ENCODE measurements at regions not wholly inside any gene's neighbourhood (a gene's known extent, or its start where the extent isn't known, plus 50 kb on each side); places are given as distances from the start of the nearest gene placed in this dataset.
"Not testable (repeated sequence)": the region's sequence is repeated elsewhere in the genome, so short reads cannot be mapped to it uniquely, and the experiment has no call there.

DNA sequence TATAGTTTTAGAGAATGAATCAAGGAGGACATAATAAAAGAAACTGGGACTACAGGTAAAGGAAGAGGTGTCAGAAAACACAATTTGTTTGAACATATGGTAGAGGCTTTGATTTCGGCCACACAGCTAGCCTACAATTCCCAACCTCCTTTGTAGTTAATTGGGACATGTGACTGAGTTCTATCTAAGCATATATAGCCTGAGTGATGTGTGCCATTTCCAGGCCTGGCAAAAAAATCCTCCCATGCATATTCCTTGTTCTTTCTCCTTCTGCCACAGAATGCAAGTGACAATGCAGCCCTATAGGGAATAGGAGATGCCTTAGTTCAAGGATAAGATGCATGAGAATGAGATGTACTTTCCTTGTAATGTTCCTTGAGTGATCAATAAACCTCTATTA lies 590.7 kb upstream of the STEAP1 start:
- Mint-ChIP-seq H3K4me1 (no peaks in the 10 kb centered on the region), H3K27ac (no peak overlapping the region), H3K36me3 (peaks cover 2% of the 10 kb centered on the region), H3K9me3 (peaks cover 12% of the 10 kb centered on the region), H3K27me3 (no peaks in the 10 kb centered on the region), H3K4me3 (no peak overlapping the region)

DNA sequence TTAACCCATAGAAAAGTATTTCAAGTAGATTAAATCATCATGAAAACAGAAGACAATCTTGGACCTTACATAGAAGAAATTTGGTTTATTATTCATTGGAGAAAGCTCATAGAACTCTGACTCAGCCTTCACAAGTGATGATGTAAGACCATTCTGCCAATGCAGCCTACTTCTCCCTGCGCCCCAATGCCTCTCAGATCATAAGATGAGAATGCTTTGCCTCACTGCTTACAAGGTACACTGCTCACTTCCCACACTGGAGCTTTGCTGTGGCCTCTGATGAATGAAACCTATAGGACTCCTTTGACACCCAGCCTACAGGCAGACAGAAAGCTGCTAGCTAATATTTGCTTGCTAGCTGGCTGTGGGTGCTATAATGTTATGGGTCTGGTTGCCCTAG lies 569.4 kb upstream of the STEAP1 start:
- Mint-ChIP-seq H3K27ac (peak overlapping the region; percentile 32), H3K36me3 (peaks cover 2% of the 10 kb centered on the region), H3K4me3 (no peak overlapping the region), H3K9me3 (peaks cover 19% of the 10 kb centered on the region), H3K4me1 (no peaks in the 10 kb centered on the region), H3K27me3 (no peaks in the 10 kb centered on the region)

DNA sequence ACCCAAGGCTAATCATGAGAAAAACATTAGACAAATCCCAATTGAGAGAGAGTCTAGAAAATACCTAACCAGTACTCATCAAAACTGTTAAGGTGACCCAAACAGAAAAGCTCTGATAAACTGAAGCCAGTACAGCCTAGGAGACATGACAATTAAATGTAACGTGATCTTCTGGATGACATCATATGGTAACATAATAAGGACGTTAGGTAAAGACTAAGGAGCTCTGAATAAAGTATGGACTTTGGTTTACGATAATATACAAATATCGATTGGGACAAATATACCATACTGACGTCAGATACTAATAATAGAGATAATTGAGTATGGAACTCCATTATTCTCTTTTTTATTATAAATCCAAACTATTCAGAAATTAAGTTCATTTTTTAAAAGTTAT lies 561.1 kb upstream of the STEAP1 start:
- H3K27me3 Mint-ChIP-seq, result no peaks in the 10 kb centered on the region
- H3K36me3 Mint-ChIP-seq, result no peaks in the 10 kb centered on the region
- no peaks in the 10 kb centered on the region for H3K4me1 Mint-ChIP-seq
- no peak overlapping the region for H3K4me3 Mint-ChIP-seq
- peaks cover 7% of the 10 kb centered on the region for H3K9me3 Mint-ChIP-seq
- H3K27ac Mint-ChIP-seq, result no peak overlapping the region

DNA sequence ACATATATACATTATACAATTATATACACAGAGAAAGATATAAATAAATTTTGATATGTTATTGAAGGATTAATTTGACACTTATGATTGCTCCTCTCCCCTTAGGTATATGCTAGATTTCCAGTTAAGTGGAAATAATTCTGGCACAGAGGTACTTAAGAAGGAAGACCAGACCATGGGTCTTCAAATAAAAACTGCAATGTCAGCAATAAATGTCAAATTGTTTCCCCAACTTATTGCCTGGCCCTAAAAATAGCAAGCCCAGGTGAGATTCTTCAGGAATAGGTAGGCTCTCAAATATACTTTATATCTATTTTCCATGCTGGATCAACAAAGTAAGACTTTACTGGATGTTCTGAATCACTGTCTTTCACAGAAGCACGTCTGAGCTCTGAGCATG lies 551.3 kb upstream of the STEAP1 start:
- Mint-ChIP-seq H3K4me3 (no peak overlapping the region), H3K27me3 (no peaks in the 10 kb centered on the region), H3K36me3 (peaks cover 8% of the 10 kb centered on the region), H3K4me1 (peaks cover 47% of the 10 kb centered on the region), H3K9me3 (peaks cover 10% of the 10 kb centered on the region), H3K27ac (no peak overlapping the region)

DNA sequence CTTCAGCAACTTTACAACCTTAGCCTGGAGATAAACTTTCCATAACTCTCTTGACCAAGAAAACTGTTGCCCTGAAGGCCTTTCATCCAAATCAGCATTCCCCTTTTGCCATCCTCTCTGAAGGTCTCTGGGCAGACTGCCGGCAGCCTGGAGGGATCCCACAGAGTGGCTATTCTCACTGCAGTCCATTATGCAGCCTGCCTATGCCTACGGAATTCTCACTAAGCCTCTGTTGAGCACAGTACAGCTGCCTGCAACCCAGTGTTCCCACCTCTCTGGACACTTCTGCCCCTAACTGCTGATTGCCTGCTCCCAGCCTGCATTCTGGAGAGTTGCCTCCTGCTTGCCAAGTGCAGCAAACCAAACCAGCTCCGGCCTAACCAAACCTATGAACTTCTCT lies 548.9 kb upstream of the STEAP1 start:
- Mint-ChIP-seq H3K4me1 (peaks cover 71% of the 10 kb centered on the region), H3K27me3 (no peaks in the 10 kb centered on the region), H3K9me3 (peaks cover 6% of the 10 kb centered on the region), H3K36me3 (peaks cover 8% of the 10 kb centered on the region), H3K27ac (peak overlapping the region; percentile 25), H3K4me3 (no peak overlapping the region)

DNA sequence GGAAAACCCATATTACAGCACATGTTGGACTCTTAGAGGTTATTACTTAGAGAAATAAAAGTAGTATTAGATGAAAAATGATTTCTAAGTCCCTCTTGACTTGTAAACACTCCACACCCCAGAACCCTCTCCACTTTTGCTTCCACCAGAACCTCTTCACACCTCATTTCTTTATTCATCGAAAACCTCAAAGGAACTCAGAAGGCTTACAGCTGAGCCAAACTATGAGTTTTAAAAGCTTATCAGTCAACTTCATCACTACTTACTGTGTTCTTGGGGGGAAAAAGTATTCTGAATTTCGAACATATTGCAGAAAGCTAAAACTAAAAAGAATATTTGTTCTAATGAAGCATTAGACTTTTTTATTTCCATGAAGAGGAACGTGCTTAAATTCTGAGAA lies 547.8 kb upstream of the STEAP1 start:
- peak overlapping the region; percentile 71 for H3K27ac Mint-ChIP-seq
- peaks cover 78% of the 10 kb centered on the region for H3K4me1 Mint-ChIP-seq
- peak overlapping the region; percentile 42 for H3K4me3 Mint-ChIP-seq
- no peaks in the 10 kb centered on the region for H3K27me3 Mint-ChIP-seq
- peaks cover 3% of the 10 kb centered on the region for H3K36me3 Mint-ChIP-seq
- H3K9me3 Mint-ChIP-seq, result no peaks in the 10 kb centered on the region

DNA sequence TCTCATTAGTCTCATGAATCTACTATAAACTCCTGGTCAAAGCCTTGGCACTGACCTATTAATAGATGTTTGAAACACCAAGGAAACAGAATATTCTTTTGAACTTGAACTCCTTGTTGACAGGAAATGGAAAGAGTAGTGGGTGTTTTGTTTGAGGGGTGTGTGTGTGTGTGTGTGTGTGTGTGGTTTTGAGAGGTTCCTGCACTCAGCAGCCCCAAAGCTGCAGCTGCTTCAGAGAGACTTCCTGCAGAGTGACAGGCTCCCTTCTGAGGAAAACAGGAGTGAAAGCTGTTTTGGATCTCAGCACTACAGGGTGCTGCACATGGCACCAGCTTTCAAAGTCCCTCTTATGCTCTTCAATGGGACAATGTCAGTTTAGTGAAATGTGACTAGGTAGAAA lies 546.5 kb upstream of the STEAP1 start:
- peaks cover 87% of the 10 kb centered on the region for H3K4me1 Mint-ChIP-seq
- H3K36me3 Mint-ChIP-seq, result no peaks in the 10 kb centered on the region
- H3K27ac Mint-ChIP-seq, result peak overlapping the region; percentile 71
- H3K4me3 Mint-ChIP-seq, result peak overlapping the region; percentile 15
- H3K9me3 Mint-ChIP-seq, result peaks cover 5% of the 10 kb centered on the region
- no peaks in the 10 kb centered on the region for H3K27me3 Mint-ChIP-seq

DNA sequence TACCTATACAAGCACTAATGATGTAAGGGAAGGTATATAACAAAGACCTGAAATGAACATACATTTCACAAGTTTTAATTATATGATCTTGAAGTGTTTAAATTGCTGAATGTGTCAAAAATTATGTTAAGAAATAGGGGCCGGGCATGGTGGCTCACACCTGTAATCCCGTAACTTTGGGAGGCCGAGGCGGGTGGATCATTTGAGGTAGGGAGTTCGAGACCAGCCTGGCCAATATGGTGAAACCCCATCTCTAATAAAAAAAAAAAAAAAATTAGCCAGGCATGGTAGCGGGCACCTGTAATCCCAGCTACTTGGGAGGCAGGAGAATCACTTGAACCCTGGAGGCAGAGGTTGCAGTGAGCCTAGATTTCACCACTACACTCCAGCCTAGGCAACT lies 537.4 kb upstream of the STEAP1 start:
- not testable (repeated sequence) for H3K27me3 Mint-ChIP-seq, H3K9me3 Mint-ChIP-seq, H3K27ac Mint-ChIP-seq, H3K4me3 Mint-ChIP-seq, H3K36me3 Mint-ChIP-seq
- peaks cover 28% of the 10 kb centered on the region for H3K4me1 Mint-ChIP-seq

DNA sequence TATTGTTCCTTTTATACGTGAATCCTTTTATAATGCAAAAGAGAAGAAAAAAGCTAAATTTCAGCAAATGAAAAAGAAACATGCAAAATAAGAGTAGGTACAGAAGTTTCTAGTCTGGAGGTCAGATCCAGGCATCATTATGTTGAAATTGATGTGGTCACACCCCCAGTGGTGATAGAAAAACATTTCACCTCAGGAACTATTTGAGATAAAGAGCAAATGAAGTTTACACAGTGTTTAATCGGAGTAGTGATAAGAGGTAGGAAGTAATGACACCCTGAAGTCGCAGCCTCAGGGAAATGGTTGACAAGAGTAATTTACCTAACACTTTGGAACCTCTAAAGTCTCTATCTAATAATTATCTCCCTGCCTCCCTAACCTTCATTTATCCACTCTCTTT lies 536.0 kb upstream of the STEAP1 start:
- Mint-ChIP-seq H3K27ac (no peak overlapping the region), H3K9me3 (no peaks in the 10 kb centered on the region), H3K4me3 (no peak overlapping the region), H3K27me3 (no peaks in the 10 kb centered on the region), H3K4me1 (peaks cover 35% of the 10 kb centered on the region), H3K36me3 (no peaks in the 10 kb centered on the region)

DNA sequence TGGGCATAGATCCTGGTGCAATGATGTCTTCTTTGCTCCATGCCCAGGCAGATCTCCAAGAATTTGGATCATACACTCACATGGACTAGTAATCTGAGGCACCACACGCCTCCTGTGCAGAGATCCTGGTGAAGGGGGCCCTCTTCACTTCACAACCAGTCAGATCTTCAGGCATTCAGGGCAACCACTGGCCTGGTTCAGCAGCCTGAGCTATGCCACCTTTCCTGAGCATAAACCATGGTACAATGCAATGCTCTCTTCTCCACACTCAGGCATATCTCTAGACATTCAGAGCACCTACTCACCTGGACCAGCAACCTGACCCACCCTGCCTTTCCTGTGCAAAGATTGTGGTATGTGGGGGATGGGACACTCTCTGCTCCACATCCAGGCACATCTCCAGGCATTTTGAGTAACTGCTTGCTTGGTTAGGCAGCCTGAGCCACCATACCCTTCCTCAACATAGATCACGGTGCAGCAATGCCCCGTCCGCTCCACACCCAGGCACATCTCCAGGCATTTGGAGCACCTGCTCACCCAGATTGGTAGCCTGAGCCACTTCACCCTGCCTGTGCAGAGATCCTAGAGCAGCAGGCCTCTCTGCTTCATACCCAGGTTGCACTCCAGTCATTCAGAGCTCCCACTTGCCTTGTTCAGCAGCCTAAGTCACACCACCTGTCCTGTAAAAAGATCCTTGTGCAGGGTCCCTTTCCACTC lies 532.2 kb upstream of the STEAP1 start:
- Mint-ChIP-seq H3K27me3 (peaks cover 1% of the 10 kb centered on the region), H3K4me3 (no peak overlapping the region)

DNA sequence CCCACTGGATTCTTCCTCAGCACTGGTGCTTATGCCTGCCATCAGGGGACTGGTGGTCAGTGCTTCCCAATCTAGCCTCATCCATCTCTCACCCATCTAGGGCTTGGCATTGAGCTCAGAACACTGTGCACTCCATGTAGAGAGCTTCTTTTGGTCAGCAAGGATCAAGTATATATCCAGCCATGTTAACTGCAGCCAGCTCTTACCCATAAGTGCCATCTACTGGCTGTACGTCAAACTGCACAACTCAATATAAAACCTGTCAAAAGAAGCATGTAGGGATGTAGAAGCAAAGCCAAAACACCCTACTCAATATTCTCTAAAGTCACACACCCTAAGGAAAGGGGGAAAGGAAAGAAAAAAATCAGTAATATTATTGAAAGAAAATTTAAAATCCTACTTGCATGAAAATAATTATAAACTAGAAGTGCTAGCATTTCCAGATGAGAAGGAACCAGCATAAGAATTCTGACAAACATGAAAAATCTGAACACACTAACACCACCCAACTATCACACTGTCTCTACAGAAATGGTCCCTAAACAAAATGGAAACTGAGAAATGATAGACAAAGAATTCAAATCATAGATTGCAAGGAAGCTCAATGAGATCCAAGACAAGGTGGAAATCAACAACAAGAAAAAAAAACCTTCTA lies 531.1 kb upstream of the STEAP1 start:
- Mint-ChIP-seq H3K27me3 (peaks cover 1% of the 10 kb centered on the region), H3K27ac (no peak overlapping the region), H3K4me3 (no peak overlapping the region), H3K36me3 (no peaks in the 10 kb centered on the region), H3K9me3 (no peaks in the 10 kb centered on the region), H3K4me1 (peaks cover 38% of the 10 kb centered on the region)

More for the DNA sequence above, 532.2 kb upstream of the STEAP1 start:
- H3K36me3 Mint-ChIP-seq, result no peaks in the 10 kb centered on the region
- no peaks in the 10 kb centered on the region for H3K9me3 Mint-ChIP-seq
- H3K4me1 Mint-ChIP-seq, result peaks cover 39% of the 10 kb centered on the region
- no peak overlapping the region for H3K27ac Mint-ChIP-seq

DNA sequence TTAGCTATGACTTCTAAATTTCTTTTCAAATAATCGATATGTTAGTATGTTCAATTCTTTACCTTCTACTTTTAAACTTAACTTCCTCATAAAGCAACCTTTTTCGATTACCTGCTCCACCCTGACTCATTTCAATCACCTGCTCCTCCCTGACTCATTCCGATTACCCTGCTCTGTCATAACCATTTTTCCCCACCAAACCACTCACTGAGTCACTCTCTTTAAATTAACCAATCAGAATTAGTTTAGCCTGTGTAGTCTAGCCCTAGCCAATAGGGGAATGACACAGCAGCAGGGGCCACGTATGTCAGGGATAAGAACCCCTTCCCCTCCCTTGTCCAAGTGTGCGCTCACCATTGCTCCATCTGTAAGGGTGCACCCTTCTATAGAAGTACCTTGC lies 530.1 kb upstream of the STEAP1 start:
- not testable (repeated sequence) for H3K27ac Mint-ChIP-seq, H3K9me3 Mint-ChIP-seq, H3K4me3 Mint-ChIP-seq, H3K27me3 Mint-ChIP-seq, H3K36me3 Mint-ChIP-seq
- peaks cover 31% of the 10 kb centered on the region for H3K4me1 Mint-ChIP-seq

DNA sequence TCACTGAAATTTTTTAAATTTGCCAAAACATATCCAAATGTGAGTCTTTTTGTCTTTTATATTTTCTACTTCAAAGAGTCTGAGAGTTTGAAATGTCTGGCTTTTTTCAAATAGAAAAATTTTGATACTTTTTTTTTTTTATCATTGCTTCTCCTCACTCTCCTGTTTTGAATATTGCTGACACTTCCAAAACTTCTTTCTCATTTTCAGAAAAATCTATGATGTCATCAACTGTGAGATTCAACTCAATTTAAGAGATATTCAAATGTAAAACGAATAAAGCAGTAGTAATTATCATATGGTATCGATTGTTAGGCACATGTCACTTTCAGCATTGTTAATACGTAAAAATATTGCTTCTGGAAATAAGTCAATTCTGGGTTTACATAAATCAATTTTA lies 505.8 kb upstream of the STEAP1 start:
- Mint-ChIP-seq H3K4me1 (no peaks in the 10 kb centered on the region), H3K27ac (no peak overlapping the region), H3K36me3 (no peaks in the 10 kb centered on the region), H3K27me3 (peaks cover 10% of the 10 kb centered on the region), H3K4me3 (no peak overlapping the region), H3K9me3 (no peaks in the 10 kb centered on the region)

DNA sequence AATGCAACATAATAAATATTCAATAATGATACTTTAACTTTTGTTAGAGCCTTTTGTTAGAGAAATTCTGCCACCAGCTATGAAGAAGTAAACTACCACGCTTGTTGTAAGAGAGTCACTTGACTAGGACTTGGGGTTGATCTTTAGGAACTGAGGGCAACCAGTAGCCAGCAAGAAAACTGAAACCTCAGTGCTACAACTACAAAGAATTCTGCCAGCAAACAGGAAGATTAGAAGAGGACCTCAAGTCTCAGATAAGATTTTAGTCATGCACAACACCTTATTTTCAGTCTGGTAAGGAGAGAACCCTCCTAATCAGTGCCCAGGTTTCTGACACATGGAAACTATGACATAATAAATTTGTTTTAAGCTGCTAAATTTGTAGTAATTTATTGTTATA lies 498.3 kb upstream of the STEAP1 start:
- Mint-ChIP-seq H3K9me3 (no peaks in the 10 kb centered on the region), H3K27ac (no peak overlapping the region), H3K4me3 (no peak overlapping the region), H3K4me1 (no peaks in the 10 kb centered on the region), H3K36me3 (no peaks in the 10 kb centered on the region), H3K27me3 (peaks cover 4% of the 10 kb centered on the region)

DNA sequence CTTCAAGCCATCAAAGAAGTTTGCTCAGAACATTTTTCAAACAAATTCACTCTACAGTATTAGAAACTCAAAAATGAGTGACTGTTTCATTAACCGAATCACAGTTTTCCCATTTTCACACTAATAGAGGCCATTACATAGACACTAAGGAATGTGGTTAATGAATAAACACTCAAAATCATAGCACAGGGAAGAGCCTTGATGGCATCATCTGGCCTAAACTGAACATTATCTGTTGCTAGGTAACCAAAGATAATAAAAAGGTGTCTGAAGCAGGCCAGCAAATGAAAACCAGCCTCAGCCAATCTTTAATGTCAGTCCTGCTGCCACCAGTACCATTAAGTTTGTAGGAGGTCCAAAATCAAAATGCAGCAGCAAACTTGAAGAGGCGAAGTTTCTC lies 492.4 kb upstream of the STEAP1 start:
- no peaks in the 10 kb centered on the region for H3K36me3 Mint-ChIP-seq
- no peak overlapping the region for H3K4me3 Mint-ChIP-seq
- no peak overlapping the region for H3K27ac Mint-ChIP-seq
- H3K27me3 Mint-ChIP-seq, result peaks cover 1% of the 10 kb centered on the region
- no peaks in the 10 kb centered on the region for H3K4me1 Mint-ChIP-seq
- no peaks in the 10 kb centered on the region for H3K9me3 Mint-ChIP-seq

DNA sequence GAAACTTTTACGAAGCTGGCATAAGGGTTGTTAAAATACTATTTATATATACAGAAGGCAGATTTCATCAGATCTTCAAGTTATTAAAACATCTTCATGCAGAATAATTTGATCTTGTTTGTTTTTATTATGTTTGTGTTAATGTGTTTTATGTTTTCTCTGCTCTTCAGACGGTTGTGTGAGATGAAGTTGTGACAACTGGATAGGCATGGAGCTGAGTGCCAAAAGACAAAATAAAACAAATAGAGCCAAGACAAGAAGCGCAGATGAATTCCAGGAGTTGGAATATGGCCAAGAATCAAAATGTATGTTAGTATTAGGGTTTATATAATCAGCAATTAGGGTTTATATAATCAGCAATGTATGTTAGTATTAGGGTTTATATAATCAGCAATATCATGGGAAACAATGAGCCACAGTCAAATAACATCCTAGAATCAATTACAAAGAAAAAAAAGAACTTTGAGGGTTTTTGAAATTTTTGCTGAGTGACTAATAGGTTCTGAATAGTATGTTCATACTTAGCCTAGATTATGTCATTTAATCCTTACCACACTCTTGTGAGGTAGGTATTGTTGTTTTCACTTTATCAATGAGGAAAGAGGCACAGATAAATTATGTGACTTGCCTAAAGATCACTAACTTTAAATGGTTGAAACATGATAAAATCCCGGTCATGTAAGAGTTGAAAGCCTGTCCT lies 488.0 kb upstream of the STEAP1 start:
- Mint-ChIP-seq H3K4me3 (no peak overlapping the region), H3K4me1 (no peaks in the 10 kb centered on the region), H3K27ac (no peak overlapping the region), H3K27me3 (no peaks in the 10 kb centered on the region), H3K36me3 (no peaks in the 10 kb centered on the region), H3K9me3 (no peaks in the 10 kb centered on the region)
